ENCODE measurements at regions not wholly inside any gene's neighbourhood (a gene's known extent, or its start where the extent isn't known, plus 50 kb on each side); places are given as distances from the start of the nearest gene placed in this dataset.

GRCh38 chr9:26358836-26359235 is 533.8 kb downstream of the CAAP1 start:
- DNase-seq (ENCODE audit: extremely low spot score, unreplicated experiment) = no peak
- TF ChIP-seq CTCF (conservative IDR thresholded peaks at IDR 0.05) = no peak
- H3K4me3 Mint-ChIP-seq = no peak overlapping the region
- H3K27me3 Mint-ChIP-seq = no peaks in the 10 kb centered on the region
- no peaks in the 10 kb centered on the region for H3K36me3 Mint-ChIP-seq
- H3K9me3 Mint-ChIP-seq = peaks cover 4% of the 10 kb centered on the region
- H3K27ac Mint-ChIP-seq = no peak overlapping the region
- no peaks in the 10 kb centered on the region for H3K4me1 Mint-ChIP-seq (ENCODE audit: unreplicated experiment)

- no peak for DNase-seq (ENCODE audit: extremely low spot score, unreplicated experiment)
- TF ChIP-seq CTCF (conservative IDR thresholded peaks at IDR 0.05) = no peak
- Mint-ChIP-seq H3K27ac (no peak overlapping the region), H3K27me3 (no peaks in the 10 kb centered on the region), H3K4me1 (ENCODE audit: unreplicated experiment) (no peaks in the 10 kb centered on the region), H3K4me3 (no peak overlapping the region), H3K36me3 (no peaks in the 10 kb centered on the region), H3K9me3 (peaks cover 4% of the 10 kb centered on the region)
These were observed 534.7 kb downstream of the CAAP1 start for GRCh38 chr9:26357803-26358344.

GRCh38 chr9:26356491-26356890 is 536.1 kb downstream of the CAAP1 start:
- H3K9me3 Mint-ChIP-seq = peaks cover 3% of the 10 kb centered on the region
- H3K4me3 Mint-ChIP-seq = no peak overlapping the region
- no peak for TF ChIP-seq CTCF (conservative IDR thresholded peaks at IDR 0.05)
- no peaks in the 10 kb centered on the region for H3K36me3 Mint-ChIP-seq
- no peaks in the 10 kb centered on the region for H3K4me1 Mint-ChIP-seq (ENCODE audit: unreplicated experiment)
- H3K27me3 Mint-ChIP-seq = no peaks in the 10 kb centered on the region
- H3K27ac Mint-ChIP-seq = no peak overlapping the region
- no peak for DNase-seq (ENCODE audit: extremely low spot score, unreplicated experiment)

GRCh38 chr9:26346942-26347477 is 545.6 kb downstream of the CAAP1 start:
- Mint-ChIP-seq H3K27me3 (no peaks in the 10 kb centered on the region), H3K27ac (no peak overlapping the region), H3K4me3 (no peak overlapping the region), H3K4me1 (ENCODE audit: unreplicated experiment) (no peaks in the 10 kb centered on the region), H3K9me3 (peaks cover 4% of the 10 kb centered on the region), H3K36me3 (no peaks in the 10 kb centered on the region)
- no peak for DNase-seq (ENCODE audit: extremely low spot score, unreplicated experiment)
- no peak for TF ChIP-seq CTCF (conservative IDR thresholded peaks at IDR 0.05)

GRCh38 chr9:26341545-26341944 is 551.1 kb downstream of the CAAP1 start:
- H3K27me3 Mint-ChIP-seq = no peaks in the 10 kb centered on the region
- H3K36me3 Mint-ChIP-seq = no peaks in the 10 kb centered on the region
- no peaks in the 10 kb centered on the region for H3K9me3 Mint-ChIP-seq
- H3K4me3 Mint-ChIP-seq = no peak overlapping the region
- H3K27ac Mint-ChIP-seq = no peak overlapping the region
- H3K4me1 Mint-ChIP-seq (ENCODE audit: unreplicated experiment) = no peaks in the 10 kb centered on the region
- DNase-seq (ENCODE audit: extremely low spot score, unreplicated experiment) = no peak
- no peak for TF ChIP-seq CTCF (conservative IDR thresholded peaks at IDR 0.05)

GRCh38 chr9:26339796-26340195 is 552.8 kb downstream of the CAAP1 start:
- DNase-seq (ENCODE audit: extremely low spot score, unreplicated experiment) = no peak
- H3K9me3 Mint-ChIP-seq = no peaks in the 10 kb centered on the region
- H3K27ac Mint-ChIP-seq = no peak overlapping the region
- no peaks in the 10 kb centered on the region for H3K36me3 Mint-ChIP-seq
- no peak for TF ChIP-seq CTCF (conservative IDR thresholded peaks at IDR 0.05)
- no peak overlapping the region for H3K4me3 Mint-ChIP-seq
- H3K27me3 Mint-ChIP-seq = no peaks in the 10 kb centered on the region
- no peaks in the 10 kb centered on the region for H3K4me1 Mint-ChIP-seq (ENCODE audit: unreplicated experiment)
